B cell (primary cell): ENCODE measurements at regions not wholly inside any gene's neighbourhood (a gene's known extent, or its start where the extent isn't known, plus 50 kb on each side); places are given as distances from the start of the nearest gene placed in this dataset.

ENCODE experiments used
- ATAC-seq: fragments of 200-7000 bp; cut with Tn5 transposase; one replicate; pipeline ENCODE4 v1.10.0; 2021; ENCODE audit warnings: low read depth, mild to moderate bottlenecking, moderate number of reproducible peaks, moderate library complexity
- CTCF ChIA-PET: fragments of 350-600 bp; sonication (Branson Sonifier 250); formaldehyde crosslinking; loops from one replicate; lab custom pipeline; 2021; ENCODE audit warnings: antibody characterized with exemption, inconsistent platforms; lab: Charles Lee
- POLR2A ChIA-PET: fragments of 350-600 bp; sonication (Branson Sonifier 250); formaldehyde crosslinking; loops from one replicate; lab custom pipeline; 2021; ENCODE audit warnings: antibody characterized with exemption; lab: Charles Lee
- DNase-seq: peaks from one replicate; pipeline ENCODE4 v3.0.0; 2013
- H2AFZ ChIP-seq: 2 replicates; pipeline ENCODE4 v1.6.1; 2012; ENCODE audit warnings: mild to moderate bottlenecking, low read depth, low read length; ENCODE audit not compliant: insufficient read depth, poor library complexity, severe bottlenecking
- H3K27ac ChIP-seq, 2 donors: 1 replicate in 1 of 2; 2 replicates in 1 of 2; pipeline ENCODE4 v1.5.1; 2012 to 2013; ENCODE audit warnings: low read length in 2 of 2, mild to moderate bottlenecking in 2 of 2, moderate library complexity in 1 of 2
- H3K27me3 ChIP-seq, 4 experiments: fragments of 200-600 bp in 1 of 4; sonication (generic) in 1 of 4; replicated peaks in 1 of 4; 1 replicate in 2 of 4; 2 replicates in 2 of 4; pipeline versions ENCODE4 v1.6.1 to v1.7.0; 2013 to 2016; ENCODE audit warnings: low read length in 3 of 4, mild to moderate bottlenecking in 2 of 4, mixed read lengths in 1 of 4, moderate library complexity in 1 of 4; ENCODE audit not compliant: insufficient read depth in 4 of 4, control insufficient read depth in 3 of 4; ENCODE audit errors: control extremely low read depth in 1 of 4
- H3K36me3 ChIP-seq, 2 experiments: replicated peaks in 1 of 2; 1 replicate in 1 of 2; 2 replicates in 1 of 2; pipeline versions ENCODE4 v1.6.1 to v1.7.1; 2013; ENCODE audit warnings: low read length in 1 of 2; ENCODE audit not compliant: insufficient read depth in 2 of 2, control insufficient read depth in 1 of 2; ENCODE audit errors: control extremely low read depth in 1 of 2, extremely low read depth in 1 of 2
- H3K4me1 ChIP-seq, 2 donors: fragments of 200-600 bp in 1 of 2; sonication (generic) in 1 of 2; 1 replicate in 1 of 2; 2 replicates in 1 of 2; pipeline versions ENCODE4 v1.5.1 to v1.6.1; 2013 to 2017; ENCODE audit warnings: low read length in 2 of 2; ENCODE audit not compliant: control insufficient read depth in 2 of 2, insufficient read depth in 2 of 2
- H3K4me2 ChIP-seq: replicated peaks from 2 replicates; pipeline ENCODE3; 2012; ENCODE audit warnings: mild to moderate bottlenecking, low read depth, low read length; ENCODE audit not compliant: poor library complexity, severe bottlenecking
- H3K4me3 ChIP-seq, 5 experiments: fragments of 200-600 bp in 1 of 5; sonication (generic) in 1 of 5; 1 replicate in 3 of 5; 2 replicates in 2 of 5; pipeline versions ENCODE4 v1.5.1 to v1.7.0; 2011 to 2016; ENCODE audit warnings: low read length in 4 of 5, mild to moderate bottlenecking in 4 of 5, low read depth in 2 of 5, control low read depth in 1 of 5, moderate library complexity in 1 of 5; ENCODE audit not compliant: insufficient read depth in 1 of 5; ENCODE audit errors: control extremely low read depth in 1 of 5, extremely low read depth in 1 of 5
- H3K79me2 ChIP-seq: fragments of 200-600 bp; sonication (generic); one replicate; pipeline ENCODE4 v1.6.0; 2016; ENCODE audit warnings: low read length; ENCODE audit not compliant: control insufficient read depth, insufficient read depth
- H3K9ac ChIP-seq: fragments of 200-600 bp; sonication (generic); 2 replicates; pipeline ENCODE4 v1.6.1; 2017; ENCODE audit warnings: mild to moderate bottlenecking, low read length, moderate library complexity
- H3K9me3 ChIP-seq, 3 donors: one replicate each; pipeline versions ENCODE4 v1.6.1 to v1.7.1; 2013; ENCODE audit warnings: low read length in 2 of 3; ENCODE audit not compliant: control insufficient read depth in 2 of 3, insufficient read depth in 1 of 3; ENCODE audit errors: control extremely low read depth in 1 of 3
- H4K20me1 ChIP-seq: 2 replicates; pipeline ENCODE4 v1.6.0; 2012; ENCODE audit warnings: mild to moderate bottlenecking, low read length; ENCODE audit not compliant: insufficient read depth, control insufficient read depth, poor library complexity, severe bottlenecking
- H3K27ac Mint-ChIP-seq: one replicate; pipeline ENCODE4 v1.8.0; 2021; ENCODE audit warnings: mixed read lengths
- H3K27me3 Mint-ChIP-seq: one replicate; pipeline ENCODE4 v1.8.0; 2021; ENCODE audit warnings: mixed read lengths
- H3K4me1 Mint-ChIP-seq: one replicate; pipeline ENCODE4 v1.8.0; 2021; ENCODE audit warnings: mixed read lengths
- H3K4me3 Mint-ChIP-seq: one replicate; pipeline ENCODE4 v1.8.0; 2021; ENCODE audit warnings: mixed read lengths
- H3K9me3 Mint-ChIP-seq: one replicate; pipeline ENCODE4 v1.8.0; 2022; ENCODE audit warnings: mixed read lengths; ENCODE audit not compliant: insufficient read depth
- CTCF ChIP-seq: fragments of 200-600 bp; IDR thresholded peaks from one replicate; pipeline ENCODE4 v1.8.0; 2022; ENCODE audit warnings: antibody characterized with exemption, mild to moderate bottlenecking
- EZH2 ChIP-seq: IDR thresholded peaks from 2 replicates; pipeline ENCODE4 v1.6.1; 2012; ENCODE audit warnings: borderline replicate concordance, low read depth, mild to moderate bottlenecking, moderate library complexity, low read length; ENCODE audit not compliant: insufficient read depth, poor library complexity, severe bottlenecking
- WGBS: methylation state at CpG from one replicate; pipeline ENCODE4 v1.1.5; 2013; ENCODE audit warnings: missing lambda C conversion rate; ENCODE audit not compliant: insufficient coverage; 5-methylcytosine and 5-hydroxymethylcytosine counted together
- intact Hi-C: fragments of 100-400 bp; cut with micrococcal nuclease; formaldehyde crosslinking; loops from one replicate; pipeline ENCODE4 v1.10.0; 2022

- ChIA-PET POLR2A (no interaction called here), CTCF (no interaction called here)
- H3K9me3 ChIP-seq, result peaks cover 0 to 12% (median 0%) of the 10 kb centered on the region in 3 donors
- H2AFZ ChIP-seq, result no peak overlapping the region
- no peaks in the 10 kb centered on the region for H3K79me2 ChIP-seq
- Mint-ChIP-seq H3K4me3 (no peak overlapping the region), H3K27me3 (peaks cover 11% of the 10 kb centered on the region), H3K9me3 (peaks cover 9% of the 10 kb centered on the region), H3K27ac (no peak overlapping the region), H3K4me1 (no peaks in the 10 kb centered on the region)
- no peak for TF ChIP-seq CTCF
- TF ChIP-seq EZH2, result no peak
- no peak overlapping the region for H3K4me3 ChIP-seq
- H3K9ac ChIP-seq, result no peak overlapping the region
- ATAC-seq (no peak), DNase-seq (no peak)
- H3K27me3 ChIP-seq, result no peaks in the 10 kb centered on the region
- H3K27ac ChIP-seq, result no peak overlapping the region
- no peaks in the 10 kb centered on the region for H3K36me3 ChIP-seq
- no peak overlapping the region for H3K4me2 ChIP-seq
- WGBS, result 95% methylated on average over 17 of the region's 18 CpGs
- no peaks in the 10 kb centered on the region for H4K20me1 ChIP-seq
- intact Hi-C loops, result no loop called here
- H3K4me1 ChIP-seq, result no peaks in the 10 kb centered on the region
These were observed 237.6 kb upstream of the AFDN start for GRCh38 chr6:167588920-167589614.

- intact Hi-C loops, result no loop called here
- DNase-seq (no peak), ATAC-seq (no peak)
- Histone ChIP-seq H3K27me3 (no peaks in the 10 kb centered on the region), H3K9me3 (peaks cover 0 to 12% (median 0%) of the 10 kb centered on the region in 3 donors), H3K4me2 (no peak overlapping the region), H3K9ac (no peak overlapping the region), H2AFZ (no peak overlapping the region), H3K27ac (no peak overlapping the region), H3K4me1 (no peaks in the 10 kb centered on the region), H4K20me1 (no peaks in the 10 kb centered on the region), H3K79me2 (no peaks in the 10 kb centered on the region), H3K36me3 (no peaks in the 10 kb centered on the region), H3K4me3 (no peak overlapping the region)
- ChIA-PET POLR2A (no interaction called here), CTCF (no interaction called here)
- H3K27ac Mint-ChIP-seq, result no peak overlapping the region
- H3K27me3 Mint-ChIP-seq, result peaks cover 9% of the 10 kb centered on the region
- H3K9me3 Mint-ChIP-seq, result peaks cover 9% of the 10 kb centered on the region
- no peaks in the 10 kb centered on the region for H3K4me1 Mint-ChIP-seq
- no peak overlapping the region for H3K4me3 Mint-ChIP-seq
- TF ChIP-seq CTCF, result no peak
- no peak for TF ChIP-seq EZH2
- WGBS, result 36% methylated on average over 10 of the region's 10 CpGs
These were observed 237.1 kb upstream of the AFDN start for GRCh38 chr6:167589615-167589940.
